ENCODE measurements at regions not wholly inside any gene's neighbourhood (a gene's known extent, or its start where the extent isn't known, plus 50 kb on each side); places are given as distances from the start of the nearest gene placed in this dataset.

GRCh38 chr5:29518176-29518575, 1675.3 kb upstream of the CDH6 start:
- no peaks in the 10 kb centered on the region for H3K9me3 ChIP-seq
- H3K4me1 ChIP-seq, result no peaks in the 10 kb centered on the region
- H3K27ac ChIP-seq, result no peak overlapping the region
- intact Hi-C loops (cut with DNase I; ENCODE audit: low total_unique reads) (no loop called here), in situ Hi-C loops (cut with MboI; ENCODE audit: low pct_ligation_motif_present in 1 of 4, low pct_unique_long_range_greater_than_20kb in 1 of 4, low sequenced_read_pairs in 3 of 4) (no loop called here)
- WGBS, 2 donors (ENCODE audit: low coverage in 1 of 2), result 80 to 86% methylated on average over 1 to 2 of the region's 2 CpGs
- no peaks in the 10 kb centered on the region for H3K36me3 ChIP-seq
- TF ChIP-seq EP300 (IDR thresholded peaks at IDR 0.05; ENCODE audit: low read depth), result no peak
- H3K27me3 ChIP-seq, result no peaks in the 10 kb centered on the region
- no peak for DNase-seq
- no peak overlapping the region for H3K4me3 ChIP-seq

- no peak overlapping the region for H3K27ac ChIP-seq
- H3K4me1 ChIP-seq, result no peaks in the 10 kb centered on the region
- no peak for TF ChIP-seq POLR2AphosphoS5 (IDR thresholded peaks at IDR 0.05)
- TF ChIP-seq POLR2A (IDR thresholded peaks at IDR 0.05), result no peak
- no peak for TF ChIP-seq CTCF (IDR thresholded peaks at IDR 0.05)
- TF ChIP-seq EP300 (IDR thresholded peaks at IDR 0.05; ENCODE audit: low read depth), result no peak
- H3K4me3 ChIP-seq, result no peak overlapping the region
- no peaks in the 10 kb centered on the region for H3K36me3 ChIP-seq
- WGBS, 2 donors (ENCODE audit: low coverage in 1 of 2), result 87% methylated on average over 2 of the region's 2 CpGs; no CpG with 5 or more reads in 1 of the 2 donors
- intact Hi-C loops (cut with DNase I; ENCODE audit: low total_unique reads), result no loop called here
- in situ Hi-C loops (cut with MboI; ENCODE audit: low pct_ligation_motif_present in 1 of 4, low pct_unique_long_range_greater_than_20kb in 1 of 4, low sequenced_read_pairs in 3 of 4), result no loop called here
- no peaks in the 10 kb centered on the region for H3K27me3 ChIP-seq
- H3K9me3 ChIP-seq, result no peaks in the 10 kb centered on the region
- DNase-seq, result no peak
Observed at GRCh38 chr5:29516224-29516623, 1677.3 kb upstream of the CDH6 start.

- 88 to 93% methylated on average over 2 of the region's 2 CpGs for WGBS, 2 donors (ENCODE audit: low coverage in 1 of 2)
- Histone ChIP-seq H3K27ac (no peak overlapping the region), H3K27me3 (no peaks in the 10 kb centered on the region), H3K4me3 (no peak overlapping the region), H3K4me1 (no peaks in the 10 kb centered on the region), H3K36me3 (no peaks in the 10 kb centered on the region), H3K9me3 (no peaks in the 10 kb centered on the region)
- TF ChIP-seq POLR2AphosphoS5 (IDR thresholded peaks at IDR 0.05) (no peak), POLR2A (IDR thresholded peaks at IDR 0.05) (no peak), CTCF (IDR thresholded peaks at IDR 0.05) (no peak), EP300 (IDR thresholded peaks at IDR 0.05; ENCODE audit: low read depth) (no peak)
- intact Hi-C loops (cut with DNase I; ENCODE audit: low total_unique reads), result no loop called here
- in situ Hi-C loops (cut with MboI; ENCODE audit: low pct_ligation_motif_present in 1 of 4, low pct_unique_long_range_greater_than_20kb in 1 of 4, low sequenced_read_pairs in 3 of 4), result no loop called here
- DNase-seq, result no peak
Observed at GRCh38 chr5:29508131-29508530, 1685.4 kb upstream of the CDH6 start.

- no peak overlapping the region for H3K27ac ChIP-seq
- TF ChIP-seq CTCF (IDR thresholded peaks at IDR 0.05), result no peak
- intact Hi-C loops (cut with DNase I; ENCODE audit: low total_unique reads), result no loop called here
- no peaks in the 10 kb centered on the region for H3K4me1 ChIP-seq
- H3K27me3 ChIP-seq, result no peaks in the 10 kb centered on the region
- no peak for DNase-seq
- WGBS, 2 donors (ENCODE audit: low coverage in 1 of 2), result 32 to 100% methylated on average over 1 of the region's 1 CpG
- H3K9me3 ChIP-seq, result no peaks in the 10 kb centered on the region
- H3K36me3 ChIP-seq, result no peaks in the 10 kb centered on the region
- no peak overlapping the region for H3K4me3 ChIP-seq
- in situ Hi-C loops (cut with MboI; ENCODE audit: low pct_ligation_motif_present in 1 of 4, low pct_unique_long_range_greater_than_20kb in 1 of 4, low sequenced_read_pairs in 3 of 4), result no loop called here
Observed at GRCh38 chr5:29504411-29504810, 1689.1 kb upstream of the CDH6 start.

GRCh38 chr5:29498860-29499259, 1694.6 kb upstream of the CDH6 start:
- no peak overlapping the region for H3K27ac ChIP-seq
- H3K4me1 ChIP-seq, result no peaks in the 10 kb centered on the region
- no peaks in the 10 kb centered on the region for H3K27me3 ChIP-seq
- no peak overlapping the region for H3K4me3 ChIP-seq
- WGBS, 2 donors (ENCODE audit: low coverage in 1 of 2), result 81% methylated on average over 4 of the region's 4 CpGs; no CpG with 5 or more reads in 1 of the 2 donors
- intact Hi-C loops (cut with DNase I; ENCODE audit: low total_unique reads) (no loop called here), in situ Hi-C loops (cut with MboI; ENCODE audit: low pct_ligation_motif_present in 1 of 4, low pct_unique_long_range_greater_than_20kb in 1 of 4, low sequenced_read_pairs in 3 of 4) (no loop called here)
- DNase-seq, result no peak
- TF ChIP-seq POLR2A (IDR thresholded peaks at IDR 0.05) (no peak), POLR2AphosphoS5 (IDR thresholded peaks at IDR 0.05) (no peak), EP300 (IDR thresholded peaks at IDR 0.05; ENCODE audit: low read depth) (no peak), CTCF (IDR thresholded peaks at IDR 0.05) (no peak)
- no peaks in the 10 kb centered on the region for H3K36me3 ChIP-seq
- H3K9me3 ChIP-seq, result peaks cover 6 to 11% of the 10 kb centered on the region in 2 donors
